ENCODE measurements at regions not wholly inside any gene's neighbourhood (a gene's known extent, or its start where the extent isn't known, plus 50 kb on each side); places are given as distances from the start of the nearest gene placed in this dataset.

DNA sequence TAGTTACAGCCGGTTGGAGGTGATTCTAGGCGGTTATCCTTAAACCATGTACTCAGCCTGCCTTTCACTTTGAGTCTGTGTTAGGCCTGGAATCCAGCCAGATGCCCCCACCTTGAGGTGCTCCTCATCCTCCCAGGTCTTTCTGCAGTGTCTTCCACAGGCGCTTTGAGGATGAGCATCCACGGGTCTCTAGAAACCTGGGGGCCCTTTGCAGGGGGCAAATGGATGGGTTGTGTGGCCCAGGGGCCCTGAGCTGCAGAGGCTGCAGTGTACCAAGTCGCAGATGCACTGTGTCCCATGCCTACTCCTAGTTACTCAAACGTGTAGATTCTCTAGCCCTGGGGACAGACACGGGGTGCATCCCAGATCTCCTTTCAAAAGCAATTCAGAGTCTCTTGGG lies 242.1 kb upstream of the IRX1 start:
- no peak for ATAC-seq (replicated peaks)
- Mint-ChIP-seq H3K4me3 (no peak overlapping the region), H3K9me3 (peaks cover 14% of the 10 kb centered on the region), H3K36me3 (ENCODE audit: low read depth) (no peaks in the 10 kb centered on the region), H3K4me1 (no peaks in the 10 kb centered on the region), H3K27me3 (no peaks in the 10 kb centered on the region), H3K27ac (no peak overlapping the region)

DNA sequence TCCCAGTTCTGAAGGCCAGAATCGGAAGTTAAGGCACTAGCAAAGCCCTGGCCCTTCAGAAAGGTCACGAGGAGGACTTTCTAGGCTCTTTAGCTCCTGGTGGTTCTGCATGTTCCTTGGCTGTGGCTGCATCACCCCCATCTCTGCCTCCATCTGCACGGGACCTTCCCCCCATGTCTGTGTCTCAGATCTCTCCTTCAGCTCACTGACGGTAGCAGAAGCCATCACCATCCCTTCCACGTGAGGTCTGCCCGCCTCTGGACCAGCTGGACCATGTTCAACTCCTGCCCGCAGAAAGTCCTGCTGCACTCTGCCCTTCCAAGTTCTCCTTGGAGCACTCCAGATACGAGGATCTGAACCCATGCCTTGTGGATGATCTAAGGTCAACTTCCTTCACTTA lies 242.9 kb upstream of the IRX1 start:
- peaks cover 14% of the 10 kb centered on the region for H3K9me3 Mint-ChIP-seq

GRCh38 chr5:3351581-3352442 lies 243.8 kb upstream of the IRX1 start:
- no peak for ATAC-seq (replicated peaks)
- no peaks in the 10 kb centered on the region for H3K27me3 Mint-ChIP-seq
- H3K4me1 Mint-ChIP-seq: no peaks in the 10 kb centered on the region
- H3K36me3 Mint-ChIP-seq (ENCODE audit: low read depth): no peaks in the 10 kb centered on the region
- H3K4me3 Mint-ChIP-seq: no peak overlapping the region
- H3K9me3 Mint-ChIP-seq: peaks cover 11% of the 10 kb centered on the region
- no peak overlapping the region for H3K27ac Mint-ChIP-seq

More for the DNA sequence above, 242.9 kb upstream of the IRX1 start:
- no peaks in the 10 kb centered on the region for H3K27me3 Mint-ChIP-seq
- no peak overlapping the region for H3K27ac Mint-ChIP-seq
- no peaks in the 10 kb centered on the region for H3K4me1 Mint-ChIP-seq
- H3K4me3 Mint-ChIP-seq: no peak overlapping the region
- ATAC-seq (replicated peaks): no peak
- H3K36me3 Mint-ChIP-seq (ENCODE audit: low read depth): no peaks in the 10 kb centered on the region

GRCh38 chr5:3350781-3351180 lies 244.9 kb upstream of the IRX1 start:
- Mint-ChIP-seq H3K9me3 (peaks cover 11% of the 10 kb centered on the region), H3K4me3 (no peak overlapping the region), H3K27ac (no peak overlapping the region), H3K36me3 (ENCODE audit: low read depth) (no peaks in the 10 kb centered on the region), H3K4me1 (no peaks in the 10 kb centered on the region), H3K27me3 (no peaks in the 10 kb centered on the region)
- ATAC-seq (replicated peaks): no peak

- ATAC-seq (replicated peaks): no peak
- H3K36me3 Mint-ChIP-seq (ENCODE audit: low read depth): no peaks in the 10 kb centered on the region
- no peak overlapping the region for H3K27ac Mint-ChIP-seq
- no peaks in the 10 kb centered on the region for H3K27me3 Mint-ChIP-seq
- H3K4me3 Mint-ChIP-seq: no peak overlapping the region
- no peaks in the 10 kb centered on the region for H3K4me1 Mint-ChIP-seq
- H3K9me3 Mint-ChIP-seq: peaks cover 11% of the 10 kb centered on the region
Observed at GRCh38 chr5:3349704-3350565, 245.7 kb upstream of the IRX1 start.

GRCh38 chr5:3348576-3349535 lies 246.8 kb upstream of the IRX1 start:
- Mint-ChIP-seq H3K9me3 (peaks cover 11% of the 10 kb centered on the region), H3K27me3 (no peaks in the 10 kb centered on the region), H3K36me3 (ENCODE audit: low read depth) (no peaks in the 10 kb centered on the region), H3K4me3 (no peak overlapping the region), H3K4me1 (no peaks in the 10 kb centered on the region), H3K27ac (no peak overlapping the region)
- no peak for ATAC-seq (replicated peaks)

DNA sequence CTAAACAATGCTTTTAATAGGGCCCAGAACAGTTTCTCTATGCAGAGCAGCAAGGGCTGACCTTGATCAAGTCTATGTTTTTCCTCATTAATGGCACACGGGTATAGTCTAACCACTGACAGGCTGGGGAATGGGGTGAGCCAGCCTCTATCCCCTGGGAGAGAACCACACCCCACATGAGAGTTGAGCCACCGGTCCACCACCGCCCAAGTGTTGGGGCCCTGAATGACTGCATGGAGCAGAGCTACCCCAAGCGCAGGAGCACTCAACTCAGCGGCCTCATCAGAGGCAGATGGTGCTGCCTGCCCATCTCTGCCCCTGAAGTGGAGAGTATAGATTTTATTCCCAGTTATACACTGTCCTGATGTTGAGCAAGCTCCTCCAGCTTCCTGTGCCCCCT lies 247.9 kb upstream of the IRX1 start:
- Mint-ChIP-seq H3K9me3 (peaks cover 8% of the 10 kb centered on the region), H3K27me3 (no peaks in the 10 kb centered on the region), H3K27ac (no peak overlapping the region), H3K4me1 (no peaks in the 10 kb centered on the region), H3K4me3 (no peak overlapping the region), H3K36me3 (ENCODE audit: low read depth) (no peaks in the 10 kb centered on the region)
- ATAC-seq (replicated peaks): no peak

GRCh38 chr5:3346111-3346820 lies 249.4 kb upstream of the IRX1 start:
- no peak overlapping the region for H3K27ac Mint-ChIP-seq
- peaks cover 4% of the 10 kb centered on the region for H3K9me3 Mint-ChIP-seq
- H3K4me3 Mint-ChIP-seq: no peak overlapping the region
- no peak for ATAC-seq (replicated peaks)
- no peaks in the 10 kb centered on the region for H3K27me3 Mint-ChIP-seq
- no peaks in the 10 kb centered on the region for H3K36me3 Mint-ChIP-seq (ENCODE audit: low read depth)
- no peaks in the 10 kb centered on the region for H3K4me1 Mint-ChIP-seq

- Mint-ChIP-seq H3K9me3 (peaks cover 4% of the 10 kb centered on the region), H3K27ac (no peak overlapping the region), H3K4me1 (no peaks in the 10 kb centered on the region), H3K36me3 (ENCODE audit: low read depth) (no peaks in the 10 kb centered on the region), H3K4me3 (no peak overlapping the region), H3K27me3 (no peaks in the 10 kb centered on the region)
- ATAC-seq (replicated peaks): no peak
Observed at GRCh38 chr5:3345195-3345594, 250.4 kb upstream of the IRX1 start.

- no peak overlapping the region for H3K27ac Mint-ChIP-seq
- H3K9me3 Mint-ChIP-seq: no peaks in the 10 kb centered on the region
- ATAC-seq (replicated peaks): no peak
- H3K36me3 Mint-ChIP-seq (ENCODE audit: low read depth): no peaks in the 10 kb centered on the region
- H3K4me3 Mint-ChIP-seq: no peak overlapping the region
- no peaks in the 10 kb centered on the region for H3K27me3 Mint-ChIP-seq
- no peaks in the 10 kb centered on the region for H3K4me1 Mint-ChIP-seq
Observed at GRCh38 chr5:3344671-3345070, 251.0 kb upstream of the IRX1 start.

- ATAC-seq (replicated peaks): no peak
- Mint-ChIP-seq H3K9me3 (no peaks in the 10 kb centered on the region), H3K27ac (no peak overlapping the region), H3K4me1 (no peaks in the 10 kb centered on the region), H3K36me3 (ENCODE audit: low read depth) (no peaks in the 10 kb centered on the region), H3K27me3 (no peaks in the 10 kb centered on the region), H3K4me3 (no peak overlapping the region)
Observed at GRCh38 chr5:3343911-3344310, 251.7 kb upstream of the IRX1 start.

- no peak for ATAC-seq (replicated peaks)
Observed at GRCh38 chr5:3343211-3343610, 252.4 kb upstream of the IRX1 start.

GRCh38 chr5:3342271-3343100 lies 253.1 kb upstream of the IRX1 start:
- Mint-ChIP-seq H3K4me1 (no peaks in the 10 kb centered on the region), H3K4me3 (no peak overlapping the region), H3K27ac (no peak overlapping the region), H3K36me3 (ENCODE audit: low read depth) (no peaks in the 10 kb centered on the region), H3K9me3 (no peaks in the 10 kb centered on the region), H3K27me3 (no peaks in the 10 kb centered on the region)
- ATAC-seq (replicated peaks): no peak

More at GRCh38 chr5:3343211-3343610, 252.4 kb upstream of the IRX1 start:
- H3K9me3 Mint-ChIP-seq: no peaks in the 10 kb centered on the region
- H3K4me1 Mint-ChIP-seq: no peaks in the 10 kb centered on the region
- no peaks in the 10 kb centered on the region for H3K36me3 Mint-ChIP-seq (ENCODE audit: low read depth)
- H3K27ac Mint-ChIP-seq: no peak overlapping the region
- no peak overlapping the region for H3K4me3 Mint-ChIP-seq
- H3K27me3 Mint-ChIP-seq: no peaks in the 10 kb centered on the region
